Transverse colon (tissue), 4 donors: ENCODE measurements at regions not wholly inside any gene's neighbourhood (a gene's known extent, or its start where the extent isn't known, plus 50 kb on each side); places are given as distances from the start of the nearest gene placed in this dataset.

Source experiments
- DNase-seq: peaks from one replicate; pipeline ENCODE4 v3.0.0-alpha.2; 2019
- H3K27ac ChIP-seq, 4 donors: fragments of 200-600 bp; sonication (generic); 2 replicates each; pipeline ENCODE4 v1.5.1; 2016 to 2018; ENCODE audit warnings: inconsistent platforms in 4 of 4
- H3K27me3 ChIP-seq: fragments of 200-600 bp; sonication (generic); 2 replicates; pipeline ENCODE4 v1.5.1; 2017; ENCODE audit warnings: inconsistent platforms
- H3K36me3 ChIP-seq, 4 donors: fragments of 200-600 bp; sonication (generic); 2 replicates each; pipeline ENCODE4 v1.5.1; 2017 to 2019; ENCODE audit warnings: inconsistent platforms in 4 of 4
- H3K4me1 ChIP-seq, 4 donors: fragments of 200-600 bp; sonication (generic); 2 replicates each; pipeline ENCODE4 v1.5.1; 2017 to 2020; ENCODE audit warnings: inconsistent platforms in 4 of 4
- H3K4me3 ChIP-seq, 4 donors: fragments of 200-600 bp; sonication (generic); 1 replicate in 1 of 4; 2 replicates in 3 of 4; pipeline versions ENCODE4 v1.5.1 to v1.6.1; 2017 to 2019; ENCODE audit warnings: inconsistent platforms in 4 of 4
- H3K9me3 ChIP-seq, 2 donors: fragments of 200-600 bp; sonication (generic); 2 replicates each; pipeline ENCODE4 v1.5.1; 2017 to 2019; ENCODE audit warnings: inconsistent platforms in 2 of 2
- CTCF ChIP-seq, 5 experiments: fragments of 200-600 bp in 3 of 5; fragments of 450-650 bp in 2 of 5; sonication (generic) in 3 of 5; IDR thresholded peaks; 1 replicate in 2 of 5; 2 replicates in 3 of 5; pipeline ENCODE4 v1.5.1; 2016 to 2017; ENCODE audit warnings: antibody characterized with exemption in 5 of 5, inconsistent platforms in 3 of 5, mild to moderate bottlenecking in 2 of 5, moderate library complexity in 1 of 5
- EP300 ChIP-seq: sonication (generic); formaldehyde crosslinking; IDR thresholded peaks from one replicate; pipeline ENCODE4 v1.6.1; 2017; ENCODE audit warnings: antibody characterized with exemption, low read depth
- POLR2A ChIP-seq: fragments of 450-650 bp; IDR thresholded peaks from one replicate; pipeline ENCODE4 v1.6.1; 2016; ENCODE audit warnings: antibody characterized with exemption, mild to moderate bottlenecking, moderate library complexity
- POLR2AphosphoS5 ChIP-seq, 3 donors: sonication (generic); formaldehyde crosslinking; IDR thresholded peaks; one replicate each; pipeline ENCODE4 v1.6.1; 2016; ENCODE audit warnings: antibody characterized with exemption in 3 of 3
- WGBS, 2 donors: methylation state at CpG; one replicate each; pipeline ENCODE4 v1.1.5; 2018; ENCODE audit warnings: low coverage in 1 of 2; 5-methylcytosine and 5-hydroxymethylcytosine counted together
- in situ Hi-C, 4 donors: fragments of 200-750 bp; cut with MboI; loops; one replicate each; pipeline versions ENCODE4 v1.15.0 to v1.15.1; 2017; ENCODE audit warnings: low sequenced_read_pairs in 3 of 4, low pct_ligation_motif_present in 1 of 4, low pct_unique_long_range_greater_than_20kb in 1 of 4
- intact Hi-C: fragments of 100-400 bp; cut with DNase I; formaldehyde crosslinking; loops from one replicate; pipeline ENCODE4 v1.15.1; 2023; ENCODE audit warnings: low total_unique reads

- TF ChIP-seq POLR2AphosphoS5 (IDR thresholded peaks at IDR 0.05), result no peak
- TF ChIP-seq POLR2A, result no peak
- TF ChIP-seq EP300, result no peak
- TF ChIP-seq CTCF (IDR thresholded peaks at IDR 0.05), result no peak
- Histone ChIP-seq H3K4me1 (peaks cover 11 to 47% (median 22%) of the 10 kb centered on the region in 4 donors), H3K27ac (no peak overlapping the region), H3K9me3 (no peaks in the 10 kb centered on the region), H3K27me3 (no peaks in the 10 kb centered on the region), H3K36me3 (no peaks in the 10 kb centered on the region), H3K4me3 (no peak overlapping the region)
- intact Hi-C loops, result no loop called here
- DNase-seq, result no peak
- WGBS, 2 donors, result 83% methylated on average over 10 of the region's 11 CpGs; no CpG with 5 or more reads in 1 of the 2 donors
- in situ Hi-C loops, result no loop called here
Observed at GRCh38 chr6:43914272-43915147, 144.5 kb downstream of the VEGFA start.

GRCh38 chr6:43913375-43914271 is 143.6 kb downstream of the VEGFA start:
- peaks cover 11 to 47% (median 22%) of the 10 kb centered on the region in 4 donors for H3K4me1 ChIP-seq
- in situ Hi-C loops, result no loop called here

GRCh38 chr6:43912598-43913371 is 142.8 kb downstream of the VEGFA start:
- WGBS, 2 donors, result 70% methylated on average over 14 of the region's 14 CpGs; no CpG with 5 or more reads in 1 of the 2 donors
- no peak overlapping the region for H3K27ac ChIP-seq

More at GRCh38 chr6:43913375-43914271, 143.6 kb downstream of the VEGFA start:
- Histone ChIP-seq H3K4me3 (no peak overlapping the region), H3K36me3 (no peaks in the 10 kb centered on the region), H3K27me3 (no peaks in the 10 kb centered on the region), H3K27ac (no peak overlapping the region), H3K9me3 (no peaks in the 10 kb centered on the region)
- intact Hi-C loops, result no loop called here
- DNase-seq, result peak; percentile 28
- TF ChIP-seq CTCF (IDR thresholded peaks at IDR 0.05) (no peak), POLR2A (no peak), EP300 (no peak), POLR2AphosphoS5 (IDR thresholded peaks at IDR 0.05) (no peak)
- 17 to 65% methylated on average over 1 to 4 of the region's 4 CpGs for WGBS, 2 donors

More at GRCh38 chr6:43912598-43913371, 142.8 kb downstream of the VEGFA start:
- intact Hi-C loops, result no loop called here
- H3K9me3 ChIP-seq, result no peaks in the 10 kb centered on the region
- H3K36me3 ChIP-seq, result no peaks in the 10 kb centered on the region
- no peaks in the 10 kb centered on the region for H3K27me3 ChIP-seq
- DNase-seq, result no peak
- TF ChIP-seq EP300 (no peak), CTCF (IDR thresholded peaks at IDR 0.05) (no peak), POLR2A (no peak), POLR2AphosphoS5 (IDR thresholded peaks at IDR 0.05) (no peak)
- no peak overlapping the region for H3K4me3 ChIP-seq
- in situ Hi-C loops, result no loop called here
- peaks cover 10 to 39% (median 20%) of the 10 kb centered on the region in 4 donors for H3K4me1 ChIP-seq
